IMR-90 (cell line): ENCODE measurements at regions not wholly inside any gene's neighbourhood (a gene's known extent, or its start where the extent isn't known, plus 50 kb on each side); places are given as distances from the start of the nearest gene placed in this dataset.

Source experiments
- ATAC-seq: fragments of 200-7000 bp; cut with Tn5 transposase; 2 replicates; pipeline ENCODE4 v1.9.1; 2020; ENCODE audit warnings: low read depth, mild to moderate bottlenecking, moderate library complexity
- BruUV-seq: library from RNA; stranded (reverse); fragments of 400-500 nt; replicated peaks from 2 replicates; lab custom pipeline; 2021; lab: Mats Ljungman, UMichigan
- CTCF ChIA-PET: fragments of 300-600 bp; formaldehyde crosslinking; extraction: SDS; loops from one replicate; lab custom pipeline; 2021; ENCODE audit warnings: antibody characterized with exemption; lab: Yijun Ruan, JAX
- POLR2A ChIA-PET: fragments of 300-600 bp; sonication (Branson Sonifier 250); formaldehyde crosslinking; loops from one replicate; lab custom pipeline; 2022; ENCODE audit warnings: antibody characterized with exemption; ENCODE audit not compliant: unreplicated experiment; lab: Charles Lee
- DNase-seq: peaks from one replicate; pipeline ENCODE4 v3.0.0; 2013
- H2AFZ ChIP-seq: replicated peaks from 2 replicates; pipeline ENCODE3; 2013; ENCODE audit warnings: low read length, mild to moderate bottlenecking; ENCODE audit not compliant: poor library complexity
- H2AK5ac ChIP-seq: 2 replicates; pipeline ENCODE4 v1.6.1; 2013; ENCODE audit warnings: low read depth, low read length, inconsistent platforms
- H2AK9ac ChIP-seq: replicated peaks from 2 replicates; pipeline ENCODE3; 2013; ENCODE audit warnings: mild to moderate bottlenecking, low read depth, low read length, moderate library complexity; ENCODE audit not compliant: poor library complexity
- H2BK120ac ChIP-seq: 2 replicates; pipeline ENCODE4 v1.6.1; 2013; ENCODE audit warnings: low read depth, low read length, inconsistent platforms
- H2BK15ac ChIP-seq: 3 replicates; pipeline ENCODE4 v1.6.1; 2013; ENCODE audit warnings: low read depth, low read length, inconsistent platforms
- H2BK20ac ChIP-seq: 2 replicates; pipeline ENCODE4 v1.6.1; 2013; ENCODE audit warnings: low read depth, mild to moderate bottlenecking, inconsistent platforms, low read length, moderate library complexity
- H2BK5ac ChIP-seq: 2 replicates; pipeline ENCODE4 v1.6.1; 2013; ENCODE audit warnings: mild to moderate bottlenecking, low read depth, low read length, inconsistent platforms; ENCODE audit not compliant: poor library complexity, severe bottlenecking
- H3K14ac ChIP-seq: replicated peaks from 2 replicates; pipeline ENCODE4 v1.6.1; 2013; ENCODE audit warnings: low read depth, low read length, inconsistent platforms
- H3K18ac ChIP-seq: 2 replicates; pipeline ENCODE4 v1.6.1; 2013; ENCODE audit warnings: low read depth, low read length, control low read depth
- H3K23ac ChIP-seq: 2 replicates; pipeline ENCODE4 v1.6.1; 2013; ENCODE audit warnings: low read depth, low read length, inconsistent platforms
- H3K27ac ChIP-seq: 2 replicates; pipeline ENCODE4 v1.5.1; 2013; ENCODE audit warnings: mild to moderate bottlenecking, control low read depth, low read length; ENCODE audit not compliant: insufficient read depth
- H3K27me3 ChIP-seq: 2 replicates; pipeline ENCODE4 v1.6.1; 2013; ENCODE audit warnings: low read length; ENCODE audit not compliant: control insufficient read depth, insufficient read depth
- H3K36me3 ChIP-seq: 2 replicates; pipeline ENCODE4 v1.6.1; 2013; ENCODE audit warnings: low read length, mixed read lengths; ENCODE audit not compliant: control insufficient read depth, insufficient read depth
- H3K4ac ChIP-seq: 2 replicates; pipeline ENCODE4 v1.6.1; 2013; ENCODE audit warnings: low read depth, low read length, inconsistent platforms
- H3K4me1 ChIP-seq: 2 replicates; pipeline ENCODE4 v1.6.1; 2013; ENCODE audit warnings: low read length, mixed read lengths; ENCODE audit not compliant: control insufficient read depth, insufficient read depth
- H3K4me2 ChIP-seq: 2 replicates; pipeline ENCODE4 v1.6.1; 2013; ENCODE audit warnings: low read depth, mild to moderate bottlenecking, control low read depth, low read length, moderate library complexity
- H3K4me3 ChIP-seq: 2 replicates; pipeline ENCODE4 v1.5.1; 2013; ENCODE audit warnings: low read depth, mild to moderate bottlenecking, control low read depth, low read length, moderate library complexity; ENCODE audit not compliant: insufficient read depth
- H3K56ac ChIP-seq: 2 replicates; pipeline ENCODE4 v1.6.1; 2013; ENCODE audit warnings: low read length, inconsistent platforms; ENCODE audit not compliant: insufficient read depth; ENCODE audit errors: extremely low read depth
- H3K79me1 ChIP-seq, 2 experiments: 2 replicates each; pipeline ENCODE4 v1.6.1; 2013; ENCODE audit warnings: low read length in 2 of 2, inconsistent platforms in 1 of 2, low read depth in 1 of 2
- H3K9ac ChIP-seq: 2 replicates; pipeline ENCODE4 v1.6.1; 2013; ENCODE audit warnings: low read depth, low read length, control low read depth
- H3K9me1 ChIP-seq: 2 replicates; pipeline ENCODE4 v1.6.1; 2013; ENCODE audit warnings: low read length, inconsistent platforms; ENCODE audit not compliant: insufficient read depth
- H3K9me3 ChIP-seq: 2 replicates; pipeline ENCODE4 v1.6.1; 2013; ENCODE audit warnings: low read length; ENCODE audit not compliant: control insufficient read depth, insufficient read depth
- H4K20me1 ChIP-seq: 2 replicates; pipeline ENCODE4 v1.6.1; 2013; ENCODE audit warnings: low read length, inconsistent platforms; ENCODE audit not compliant: insufficient read depth
- H4K5ac ChIP-seq: 2 replicates; pipeline ENCODE4 v1.6.1; 2013; ENCODE audit warnings: mild to moderate bottlenecking, low read depth, low read length, control low read depth
- H4K8ac ChIP-seq, 2 experiments: 2 replicates each; pipeline ENCODE4 v1.6.1; 2013; ENCODE audit warnings: low read depth in 2 of 2, low read length in 2 of 2, control low read depth in 1 of 2, inconsistent platforms in 1 of 2
- H4K91ac ChIP-seq: 2 replicates; pipeline ENCODE4 v1.6.1; 2013; ENCODE audit warnings: low read depth, low read length, inconsistent platforms; ENCODE audit not compliant: insufficient read depth
- BHLHE40 ChIP-seq: fragments of 150-350 bp; IDR thresholded peaks from 2 replicates; pipeline ENCODE4 v1.6.1; 2016; ENCODE audit warnings: mild to moderate bottlenecking, low read depth, low read length
- CEBPB ChIP-seq: IDR thresholded peaks from 2 replicates; pipeline ENCODE4 v1.6.1; 2012; ENCODE audit warnings: low read depth, low read length, improper control_type of control experiment
- CHD1 ChIP-seq: IDR thresholded peaks from 2 replicates; pipeline ENCODE4 v1.6.1; 2012; ENCODE audit warnings: low read depth, low read length, improper control_type of control experiment
- CTCF ChIP-seq: conservative IDR thresholded peaks from 2 replicates; pipeline ENCODE4 v1.5.1; 2012; ENCODE audit warnings: mild to moderate bottlenecking, low read depth, low read length, improper control_type of control experiment
- ELK1 ChIP-seq: fragments of 150-350 bp; IDR thresholded peaks from 2 replicates; pipeline ENCODE4 v1.6.1; 2016; ENCODE audit warnings: low read depth, mild to moderate bottlenecking, low read length, moderate library complexity, borderline replicate concordance
- FOS ChIP-seq: fragments of 150-350 bp; IDR thresholded peaks from 2 replicates; pipeline ENCODE4 v1.6.1; 2016; ENCODE audit warnings: low read depth, low read length
- MAFK ChIP-seq: IDR thresholded peaks from 2 replicates; pipeline ENCODE4 v1.6.1; 2012; ENCODE audit warnings: low read depth, low read length, improper control_type of control experiment
- MAZ ChIP-seq: IDR thresholded peaks from 2 replicates; pipeline ENCODE4 v1.6.1; 2012; ENCODE audit warnings: low read depth, mild to moderate bottlenecking, low read length, improper control_type of control experiment, moderate library complexity, borderline replicate concordance
- MXI1 ChIP-seq: IDR thresholded peaks from 2 replicates; pipeline ENCODE4 v1.6.1; 2012; ENCODE audit warnings: low read depth, mild to moderate bottlenecking, low read length, moderate library complexity, borderline replicate concordance
- NFE2L2 ChIP-seq: fragments of 150-350 bp; IDR thresholded peaks from 2 replicates; pipeline ENCODE4 v1.6.1; 2016; ENCODE audit warnings: low read depth, mild to moderate bottlenecking, low read length
- POLR2A ChIP-seq: IDR thresholded peaks from 2 replicates; pipeline ENCODE4 v1.6.1; 2012; ENCODE audit warnings: mild to moderate bottlenecking, low read depth, low read length
- RAD21 ChIP-seq: IDR thresholded peaks from 2 replicates; pipeline ENCODE4 v1.6.1; 2012; ENCODE audit warnings: low read length, improper control_type of control experiment
- RCOR1 ChIP-seq: IDR thresholded peaks from 2 replicates; pipeline ENCODE4 v1.6.1; 2012; ENCODE audit warnings: mild to moderate bottlenecking, low read length, improper control_type of control experiment; ENCODE audit not compliant: insufficient replicate concordance
- RFX5 ChIP-seq: IDR thresholded peaks from 2 replicates; pipeline ENCODE4 v1.8.0; 2012; ENCODE audit warnings: low read depth, mild to moderate bottlenecking, low read length, moderate library complexity
- SMC3 ChIP-seq: fragments of 150-350 bp; IDR thresholded peaks from 2 replicates; pipeline ENCODE4 v1.6.1; 2016; ENCODE audit warnings: low read depth, mild to moderate bottlenecking, antibody characterized with exemption, low read length, moderate library complexity
- WGBS, 2 experiments: methylation state at CpG; one replicate each; pipeline versions ENCODE4 v1.1.5 to v1.1.7; 2013; ENCODE audit warnings: missing lambda C conversion rate in 2 of 2; ENCODE audit not compliant: insufficient read length in 1 of 2; ENCODE audit errors: extremely low coverage in 2 of 2; 5-methylcytosine and 5-hydroxymethylcytosine counted together
- dilution Hi-C: fragments of 300-500 bp; cut with HindIII; formaldehyde crosslinking; loops from one replicate; pipeline ENCODE4 v1.14.3; 2018; ENCODE audit warnings: low sequenced_read_pairs; ENCODE audit not compliant: unreplicated experiment
- in situ Hi-C: fragments of 300-500 bp; cut with MboI; formaldehyde crosslinking; loops from 3 replicates; pipeline ENCODE4 v1.14.3; 2019; ENCODE audit warnings: low sequenced_read_pairs, inconsistent platforms, mixed read lengths
- intact Hi-C: fragments of 100-400 bp; cut with micrococcal nuclease; formaldehyde crosslinking; loops from 2 replicates; pipeline ENCODE4 v1.10.0; 2022
- TF ChIP-seq, protein P1 (sequence below): fragments of 150-350 bp; IDR thresholded peaks from 2 replicates; pipeline ENCODE4 v1.6.1; 2017; ENCODE audit warnings: mild to moderate bottlenecking, antibody characterized with exemption, low read length, low read depth

GRCh38 chr10:123471811-123472210 lies 194.3 kb upstream of the GPR26 start:
- no CpG with 5 or more reads among the region's 1 CpG for WGBS, 2 experiments
- Histone ChIP-seq H2AK5ac (no peak overlapping the region), H2AFZ (no peak overlapping the region), H3K27ac (no peak overlapping the region), H3K27me3 (no peaks in the 10 kb centered on the region), H3K9me3 (peaks cover 33% of the 10 kb centered on the region), H4K5ac (no peak overlapping the region), H3K23ac (no peak overlapping the region), H3K18ac (no peak overlapping the region), H3K4me3 (no peak overlapping the region), H2BK120ac (no peak overlapping the region), H2BK5ac (no peak overlapping the region), H2BK20ac (no peak overlapping the region), H3K4me1 (no peaks in the 10 kb centered on the region), H4K91ac (no peak overlapping the region), H3K14ac (no peak overlapping the region), H3K4ac (no peak overlapping the region), H4K8ac (no peak overlapping the region), H3K9me1 (no peaks in the 10 kb centered on the region), H3K4me2 (no peak overlapping the region), H4K20me1 (no peaks in the 10 kb centered on the region), H2AK9ac (no peak overlapping the region), H3K9ac (no peak overlapping the region), H3K36me3 (no peaks in the 10 kb centered on the region), H3K56ac (no peak overlapping the region), H2BK15ac (no peak overlapping the region), H3K79me1 (no peaks in the 10 kb centered on the region)
- DNase-seq (no peak), ATAC-seq (no peak)
- TF ChIP-seq CTCF = no peak
- TF ChIP-seq POLR2A = no peak
- no peak for TF ChIP-seq RCOR1
- TF ChIP-seq FOS = no peak
- TF ChIP-seq SMC3 = no peak
- no peak for TF ChIP-seq BHLHE40
- TF ChIP-seq, protein P1, sequence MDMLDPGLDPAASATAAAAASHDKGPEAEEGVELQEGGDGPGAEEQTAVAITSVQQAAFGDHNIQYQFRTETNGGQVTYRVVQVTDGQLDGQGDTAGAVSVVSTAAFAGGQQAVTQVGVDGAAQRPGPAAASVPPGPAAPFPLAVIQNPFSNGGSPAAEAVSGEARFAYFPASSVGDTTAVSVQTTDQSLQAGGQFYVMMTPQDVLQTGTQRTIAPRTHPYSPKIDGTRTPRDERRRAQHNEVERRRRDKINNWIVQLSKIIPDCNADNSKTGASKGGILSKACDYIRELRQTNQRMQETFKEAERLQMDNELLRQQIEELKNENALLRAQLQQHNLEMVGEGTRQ = no peak
- no peak for TF ChIP-seq CHD1
- TF ChIP-seq MAFK = no peak
- TF ChIP-seq MXI1 = no peak
- TF ChIP-seq NFE2L2 = no peak
- TF ChIP-seq RAD21 = no peak
- no peak for TF ChIP-seq ELK1
- no peak for TF ChIP-seq CEBPB
- no peak for TF ChIP-seq MAZ
- TF ChIP-seq RFX5 = no peak
- POLR2A ChIA-PET = no interaction called here
- BruUV-seq = no TSS peak
- in situ Hi-C loops (no loop called here), dilution Hi-C loops (no loop called here), intact Hi-C loops (no loop called here)
- CTCF ChIA-PET = no interaction called here
